GM12873 (cell line): ENCODE measurements at regions not wholly inside any gene's neighbourhood (a gene's known extent, or its start where the extent isn't known, plus 50 kb on each side); places are given as distances from the start of the nearest gene placed in this dataset.

Source experiments
- CTCF ChIP-seq: IDR thresholded peaks from 2 replicates; pipeline ENCODE4 v1.5.1; 2012; ENCODE audit warnings: low read depth, mild to moderate bottlenecking, moderate library complexity, low read length, control low read depth; ENCODE audit not compliant: insufficient read depth; ENCODE audit errors: missing control alignments

DNA sequence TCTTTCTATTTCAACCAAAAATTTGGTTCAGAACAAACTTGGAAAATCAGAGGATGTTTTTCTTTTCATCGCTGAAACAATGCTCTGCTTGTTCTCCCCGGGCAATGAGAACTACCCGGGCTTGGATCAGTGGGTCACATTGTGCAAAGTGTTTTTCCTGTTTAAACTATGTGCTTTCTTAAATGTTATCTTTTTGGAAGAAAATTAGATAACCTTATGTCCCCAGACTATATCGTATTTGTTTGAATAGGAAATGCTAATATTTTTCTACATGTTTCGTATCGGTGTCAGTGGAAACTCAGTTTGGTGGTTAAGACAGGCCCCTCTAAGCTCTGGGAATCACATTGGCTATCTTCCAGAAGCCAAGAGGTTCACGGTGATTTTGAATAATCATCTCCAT lies 319.5 kb upstream of the NFE2L3 start:
- TF ChIP-seq CTCF = no peak

- no peak for TF ChIP-seq CTCF
These were observed 319.1 kb upstream of the NFE2L3 start for GRCh38 chr7:25832929-25833328.

DNA sequence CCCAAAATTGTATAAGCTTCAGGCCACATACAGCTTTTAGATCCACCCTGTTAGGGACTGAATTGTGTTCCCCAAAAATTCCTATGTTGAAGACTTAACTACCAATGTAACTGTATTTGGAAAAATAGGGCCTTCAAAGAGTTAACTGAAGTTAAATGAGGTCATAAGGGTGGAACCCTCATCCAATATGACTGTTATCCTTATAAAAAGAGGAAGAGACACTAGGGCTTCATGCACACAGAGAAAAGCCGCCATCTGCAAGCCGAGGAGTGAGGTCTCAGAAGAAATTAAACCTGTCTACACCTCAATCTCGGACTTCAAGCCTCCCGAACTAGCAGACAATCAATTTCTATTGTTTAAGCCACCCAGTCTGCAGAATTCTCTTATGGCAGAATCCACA lies 317.9 kb upstream of the NFE2L3 start:
- TF ChIP-seq CTCF = no peak

- TF ChIP-seq CTCF = no peak
These were observed 316.8 kb upstream of the NFE2L3 start for GRCh38 chr7:25835197-25835596.

DNA sequence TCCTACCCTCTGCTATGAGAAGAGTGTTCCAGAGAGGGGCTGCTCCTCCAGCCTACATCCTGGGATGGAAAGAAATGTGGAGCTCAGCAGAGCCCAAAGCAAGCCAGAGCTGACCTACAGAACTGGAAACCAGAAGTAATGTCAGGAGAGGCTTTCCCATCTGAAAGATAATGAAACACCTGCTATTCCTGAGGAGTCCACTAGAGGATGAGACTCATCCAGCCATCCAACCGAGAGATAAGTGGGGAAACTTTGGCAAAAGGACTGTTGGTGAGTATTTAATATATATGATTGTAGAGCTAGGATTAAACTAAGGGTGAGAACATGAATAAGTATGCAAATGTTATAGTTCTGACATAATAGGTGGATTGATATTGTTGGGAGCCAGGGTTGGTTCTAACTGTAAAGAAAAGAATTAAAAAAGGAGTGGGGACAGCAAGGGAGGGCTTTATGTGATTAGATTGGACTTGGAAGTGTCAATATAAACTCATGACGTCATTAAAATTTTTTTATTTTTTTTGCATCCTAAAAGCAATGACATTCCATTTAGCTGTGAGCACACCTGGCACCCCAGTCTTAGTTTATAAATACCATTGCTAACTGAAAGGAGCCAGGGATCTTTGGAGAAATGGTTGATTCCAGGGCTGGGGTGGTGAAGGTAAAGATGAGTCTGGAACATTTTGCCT lies 312.8 kb upstream of the NFE2L3 start:
- TF ChIP-seq CTCF = peak; percentile 42

DNA sequence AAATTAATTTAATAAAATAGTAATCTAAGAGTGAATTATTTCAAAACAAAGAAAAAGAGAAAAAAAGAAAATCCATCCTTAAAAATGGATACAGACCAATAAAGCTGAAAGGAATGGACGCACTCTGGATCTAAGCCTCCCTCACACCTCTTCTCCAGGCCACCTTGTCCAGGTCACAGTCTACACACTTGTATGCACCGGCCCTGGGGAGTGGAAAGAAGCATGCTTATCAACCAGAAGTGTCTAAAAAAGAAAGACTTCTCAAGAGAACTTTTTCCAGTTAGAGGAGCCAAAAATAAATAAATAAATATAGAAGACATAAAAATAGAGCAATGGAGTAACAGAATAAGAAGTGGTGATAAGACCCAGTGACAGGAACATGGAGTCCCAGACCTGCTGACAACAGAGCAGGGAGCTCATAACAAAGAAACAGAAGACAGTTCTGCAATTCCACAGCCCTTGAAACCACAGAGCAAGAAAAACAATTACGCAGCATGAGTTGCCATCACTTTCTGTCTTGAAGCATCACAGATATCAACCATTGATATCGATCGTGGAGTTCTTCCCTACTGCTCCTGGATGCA lies 311.7 kb upstream of the NFE2L3 start:
- no peak for TF ChIP-seq CTCF

- no peak for TF ChIP-seq CTCF
These were observed 310.4 kb upstream of the NFE2L3 start for GRCh38 chr7:25841575-25841974.
